RWPE2 (cell line): ENCODE measurements at regions not wholly inside any gene's neighbourhood (a gene's known extent, or its start where the extent isn't known, plus 50 kb on each side); places are given as distances from the start of the nearest gene placed in this dataset.
A peak's percentile ranks its signal among the peaks of the same experiment; 100 is the strongest.

Experiments
- ATAC-seq: fragments of 200-7000 bp; cut with Tn5 transposase; 3 replicates; pipeline ENCODE4 v1.9.1; 2021; ENCODE audit warnings: low read depth
- DNase-seq: peaks from one replicate; pipeline ENCODE4 v3.0.0-alpha.2; 2020; ENCODE audit warnings: low spot score
- H3K27ac ChIP-seq: fragments of 450-650 bp; 2 replicates; pipeline ENCODE4 v1.5.1; 2017; ENCODE audit warnings: mild to moderate bottlenecking; ENCODE audit not compliant: poor library complexity, severe bottlenecking
- H3K27me3 ChIP-seq: fragments of 250-450 bp; sonication (Bioruptor Pico); 2 replicates; pipeline ENCODE4 v1.5.1; 2021; ENCODE audit warnings: mild to moderate bottlenecking, moderate library complexity; ENCODE audit not compliant: insufficient read depth, poor library complexity, severe bottlenecking
- H3K36me3 ChIP-seq: fragments of 250-450 bp; sonication (Bioruptor Pico); 2 replicates; pipeline ENCODE4 v1.5.1; 2020; ENCODE audit warnings: low read depth, mild to moderate bottlenecking, moderate library complexity
- H3K4me1 ChIP-seq: fragments of 250-450 bp; sonication (Bioruptor Pico); 2 replicates; pipeline ENCODE4 v1.5.1; 2021; ENCODE audit warnings: mild to moderate bottlenecking, moderate library complexity; ENCODE audit not compliant: insufficient read depth, poor library complexity, severe bottlenecking
- H3K4me3 ChIP-seq: fragments of 250-450 bp; sonication (Bioruptor Pico); 2 replicates; pipeline ENCODE4 v1.5.1; 2021; ENCODE audit warnings: mild to moderate bottlenecking, moderate library complexity; ENCODE audit not compliant: severe bottlenecking
- H3K9me3 ChIP-seq: fragments of 250-450 bp; sonication (Bioruptor Pico); 2 replicates; pipeline ENCODE4 v1.5.1; 2021; ENCODE audit warnings: mild to moderate bottlenecking, moderate library complexity; ENCODE audit not compliant: severe bottlenecking
- TF ChIP-seq, protein P1 (sequence below): fragments of 450-650 bp; IDR thresholded peaks from one replicate; pipeline ENCODE4 v1.5.1; 2017; ENCODE audit warnings: mild to moderate bottlenecking, moderate library complexity; ENCODE audit not compliant: poor library complexity, severe bottlenecking

DNA sequence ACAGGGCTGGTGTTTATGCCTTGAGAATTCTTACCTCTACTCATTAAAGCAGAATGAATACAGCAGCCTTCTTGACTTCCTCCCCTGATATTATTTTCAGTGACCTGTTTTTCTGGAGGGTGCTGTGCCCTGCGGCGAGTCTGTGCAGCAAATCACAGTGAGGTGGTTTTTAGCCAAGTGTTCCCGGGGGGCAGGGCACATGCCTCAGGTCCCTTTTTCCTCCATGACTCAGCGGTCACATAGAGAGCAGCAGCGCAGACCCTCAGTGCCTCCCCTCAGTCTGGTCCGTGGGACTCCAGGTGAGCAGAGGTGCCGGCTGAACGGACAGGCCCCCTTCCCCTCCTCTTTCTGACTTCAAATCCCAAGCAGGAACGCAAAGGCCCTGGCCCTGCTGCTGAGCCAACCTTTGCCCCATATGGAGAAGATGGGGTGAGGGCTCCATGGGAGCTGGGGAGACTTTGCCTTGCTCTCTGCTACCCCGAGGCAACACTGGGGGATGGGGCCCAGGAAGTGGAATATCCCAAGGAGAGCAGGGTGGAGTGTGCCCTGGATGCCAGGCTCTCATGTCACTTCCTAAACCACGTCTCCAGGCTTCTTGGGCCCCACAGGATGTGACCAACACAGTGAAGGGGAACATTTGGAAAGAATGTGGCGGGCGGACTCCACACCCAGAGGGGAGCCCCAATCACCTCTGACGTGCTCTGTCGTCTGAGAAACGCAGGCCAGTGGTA, 90.0 kb downstream of the DHRS2 start:
- 0 out of 3 replicates have a peak, but pooled peaks have one; percentile 5 for ATAC-seq
- no peak for DNase-seq

DNA sequence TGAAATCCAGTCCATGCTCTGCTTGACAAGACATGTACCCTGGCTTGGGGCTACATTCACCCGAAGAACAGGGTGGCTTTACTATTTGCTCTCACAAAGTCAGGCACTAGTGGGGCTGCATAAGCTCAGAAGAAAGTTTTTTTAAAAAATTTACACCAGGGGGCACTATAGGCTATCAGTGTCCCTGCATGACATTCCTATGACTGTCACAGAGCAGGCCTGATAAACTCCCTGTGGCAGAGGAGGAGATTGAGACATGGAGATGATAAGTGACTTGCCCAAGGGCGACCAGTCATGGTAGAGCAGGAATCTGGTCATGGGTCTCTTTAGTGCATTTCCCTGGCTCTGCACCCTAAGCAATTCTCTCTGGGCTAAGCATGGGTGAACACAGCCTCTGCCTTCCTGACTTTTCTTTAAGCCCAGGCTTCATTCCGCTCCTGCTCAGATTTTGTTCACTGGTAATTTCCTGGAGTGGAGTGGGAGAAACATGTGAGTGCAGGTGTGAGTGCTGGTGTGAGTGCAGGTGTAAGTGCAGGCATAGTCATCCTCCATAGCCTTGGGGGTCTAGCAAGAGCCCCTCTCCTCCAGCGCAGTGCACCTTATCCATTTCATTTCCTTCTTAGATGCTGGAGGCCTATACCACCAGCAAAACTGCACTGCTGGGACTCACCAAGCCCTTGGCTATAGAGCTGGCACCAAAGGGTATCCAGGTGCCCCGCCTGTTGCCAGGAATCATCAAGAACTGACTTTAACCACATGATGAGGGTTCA, 91.6 kb downstream of the DHRS2 start:
- ATAC-seq, result peak; percentile 69
- DNase-seq, result no peak
- H3K4me3 ChIP-seq, result no peak overlapping the region
- H3K27ac ChIP-seq, result no peak overlapping the region
- no peaks in the 10 kb centered on the region for H3K9me3 ChIP-seq
- H3K27me3 ChIP-seq, result no peaks in the 10 kb centered on the region
- TF ChIP-seq, protein P1, sequence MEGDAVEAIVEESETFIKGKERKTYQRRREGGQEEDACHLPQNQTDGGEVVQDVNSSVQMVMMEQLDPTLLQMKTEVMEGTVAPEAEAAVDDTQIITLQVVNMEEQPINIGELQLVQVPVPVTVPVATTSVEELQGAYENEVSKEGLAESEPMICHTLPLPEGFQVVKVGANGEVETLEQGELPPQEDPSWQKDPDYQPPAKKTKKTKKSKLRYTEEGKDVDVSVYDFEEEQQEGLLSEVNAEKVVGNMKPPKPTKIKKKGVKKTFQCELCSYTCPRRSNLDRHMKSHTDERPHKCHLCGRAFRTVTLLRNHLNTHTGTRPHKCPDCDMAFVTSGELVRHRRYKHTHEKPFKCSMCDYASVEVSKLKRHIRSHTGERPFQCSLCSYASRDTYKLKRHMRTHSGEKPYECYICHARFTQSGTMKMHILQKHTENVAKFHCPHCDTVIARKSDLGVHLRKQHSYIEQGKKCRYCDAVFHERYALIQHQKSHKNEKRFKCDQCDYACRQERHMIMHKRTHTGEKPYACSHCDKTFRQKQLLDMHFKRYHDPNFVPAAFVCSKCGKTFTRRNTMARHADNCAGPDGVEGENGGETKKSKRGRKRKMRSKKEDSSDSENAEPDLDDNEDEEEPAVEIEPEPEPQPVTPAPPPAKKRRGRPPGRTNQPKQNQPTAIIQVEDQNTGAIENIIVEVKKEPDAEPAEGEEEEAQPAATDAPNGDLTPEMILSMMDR, result peak; percentile 54
- H3K36me3 ChIP-seq, result no peaks in the 10 kb centered on the region
- peaks cover 12% of the 10 kb centered on the region for H3K4me1 ChIP-seq

More for the DNA sequence above, 90.0 kb downstream of the DHRS2 start:
- Histone ChIP-seq H3K4me1 (peaks cover 12% of the 10 kb centered on the region), H3K27me3 (no peaks in the 10 kb centered on the region), H3K9me3 (no peaks in the 10 kb centered on the region), H3K4me3 (no peak overlapping the region), H3K36me3 (no peaks in the 10 kb centered on the region), H3K27ac (no peak overlapping the region)
- TF ChIP-seq, protein P1, result no peak

DNA sequence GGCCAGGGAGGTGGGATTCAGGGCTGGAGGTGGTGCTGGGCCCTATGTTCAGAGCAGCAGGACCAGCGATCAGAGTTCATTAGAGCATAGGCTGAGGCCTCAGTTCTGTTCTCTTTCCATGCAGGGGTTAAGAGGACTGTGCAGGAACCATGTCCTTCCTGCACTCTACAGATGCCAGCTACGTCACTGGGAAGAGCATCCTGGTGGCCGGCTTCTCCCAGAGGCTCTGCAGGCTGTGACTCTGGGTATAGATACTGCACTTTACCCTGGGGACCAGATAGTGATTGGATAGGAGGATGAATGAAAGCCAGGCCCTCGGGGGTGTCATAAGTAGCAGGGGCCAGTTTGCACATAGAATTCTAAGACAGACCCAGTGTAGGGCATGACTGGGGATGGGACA, 92.6 kb downstream of the DHRS2 start:
- no peak overlapping the region for H3K27ac ChIP-seq
- H3K9me3 ChIP-seq, result no peaks in the 10 kb centered on the region
- DNase-seq (no peak), ATAC-seq (no peak)
- TF ChIP-seq, protein P1, result no peak
- H3K4me3 ChIP-seq, result no peak overlapping the region
- H3K36me3 ChIP-seq, result no peaks in the 10 kb centered on the region
- peaks cover 12% of the 10 kb centered on the region for H3K4me1 ChIP-seq
- H3K27me3 ChIP-seq, result no peaks in the 10 kb centered on the region

DNA sequence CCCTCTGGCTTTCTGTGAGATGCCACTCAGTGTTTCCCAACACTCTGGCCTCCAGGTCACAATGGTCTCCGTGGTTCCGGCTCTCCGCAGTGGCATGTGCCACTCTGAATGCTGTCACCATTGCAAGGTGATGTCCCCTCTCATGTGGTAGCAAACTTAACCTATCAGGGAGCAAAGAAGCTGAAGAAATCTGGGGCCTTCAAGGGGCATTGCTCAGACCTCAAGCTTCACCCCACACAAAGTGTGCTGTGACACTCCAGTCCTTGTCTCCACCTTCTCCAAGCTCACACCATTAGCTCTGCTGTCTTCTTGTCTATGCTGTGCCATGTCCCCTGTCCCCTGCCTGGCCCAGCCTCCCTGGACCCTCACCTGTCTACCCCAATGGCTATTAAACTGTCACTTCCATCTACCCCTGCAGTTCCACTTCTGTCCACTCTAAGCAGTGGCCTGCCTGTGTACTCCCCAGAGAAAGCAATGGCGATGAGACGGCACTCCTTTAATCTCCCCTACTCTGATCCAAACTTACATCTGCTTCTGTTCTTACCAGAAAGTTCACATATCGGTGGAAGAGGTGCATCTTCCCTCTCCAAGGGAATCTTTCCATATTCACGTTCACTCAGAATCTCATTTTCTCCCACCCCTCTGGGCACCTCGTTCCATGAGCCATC, 93.7 kb downstream of the DHRS2 start:
- no peak for DNase-seq
- ATAC-seq, result 0 out of 3 replicates have a peak, but pooled peaks have one; percentile 24
- no peaks in the 10 kb centered on the region for H3K9me3 ChIP-seq
- H3K36me3 ChIP-seq, result no peaks in the 10 kb centered on the region
- H3K4me1 ChIP-seq, result peaks cover 9% of the 10 kb centered on the region
- no peak overlapping the region for H3K4me3 ChIP-seq
- TF ChIP-seq, protein P1, result no peak
- no peaks in the 10 kb centered on the region for H3K27me3 ChIP-seq
- H3K27ac ChIP-seq, result no peak overlapping the region
